ENCODE measurements at regions not wholly inside any gene's neighbourhood (a gene's known extent, or its start where the extent isn't known, plus 50 kb on each side); places are given as distances from the start of the nearest gene placed in this dataset.

DNA sequence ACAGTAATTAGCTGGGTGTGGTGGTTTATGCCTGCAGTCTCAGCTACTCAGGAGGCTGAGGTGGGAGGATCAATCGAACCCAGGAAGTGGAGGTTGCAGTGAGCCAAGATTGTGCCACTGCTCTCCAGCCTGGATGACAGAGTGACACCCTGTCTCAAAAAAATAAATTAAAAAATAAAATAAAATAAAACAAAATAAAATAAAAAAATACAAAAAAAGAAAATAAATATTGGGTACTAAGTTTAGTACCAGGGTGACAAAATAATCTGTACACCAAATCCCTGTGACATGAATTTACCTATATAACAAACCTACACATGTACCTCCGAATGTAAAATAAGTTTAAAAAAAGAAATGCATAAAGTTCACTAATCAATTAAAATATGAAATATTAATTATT, 666.0 kb upstream of the CDH18 start:
- no peak for TF ChIP-seq POLR2A (IDR thresholded peaks at IDR 0.05)
- TF ChIP-seq, protein P1, sequence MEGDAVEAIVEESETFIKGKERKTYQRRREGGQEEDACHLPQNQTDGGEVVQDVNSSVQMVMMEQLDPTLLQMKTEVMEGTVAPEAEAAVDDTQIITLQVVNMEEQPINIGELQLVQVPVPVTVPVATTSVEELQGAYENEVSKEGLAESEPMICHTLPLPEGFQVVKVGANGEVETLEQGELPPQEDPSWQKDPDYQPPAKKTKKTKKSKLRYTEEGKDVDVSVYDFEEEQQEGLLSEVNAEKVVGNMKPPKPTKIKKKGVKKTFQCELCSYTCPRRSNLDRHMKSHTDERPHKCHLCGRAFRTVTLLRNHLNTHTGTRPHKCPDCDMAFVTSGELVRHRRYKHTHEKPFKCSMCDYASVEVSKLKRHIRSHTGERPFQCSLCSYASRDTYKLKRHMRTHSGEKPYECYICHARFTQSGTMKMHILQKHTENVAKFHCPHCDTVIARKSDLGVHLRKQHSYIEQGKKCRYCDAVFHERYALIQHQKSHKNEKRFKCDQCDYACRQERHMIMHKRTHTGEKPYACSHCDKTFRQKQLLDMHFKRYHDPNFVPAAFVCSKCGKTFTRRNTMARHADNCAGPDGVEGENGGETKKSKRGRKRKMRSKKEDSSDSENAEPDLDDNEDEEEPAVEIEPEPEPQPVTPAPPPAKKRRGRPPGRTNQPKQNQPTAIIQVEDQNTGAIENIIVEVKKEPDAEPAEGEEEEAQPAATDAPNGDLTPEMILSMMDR (IDR thresholded peaks at IDR 0.05), result no peak
- no peak for TF ChIP-seq POLR2AphosphoS5 (IDR thresholded peaks at IDR 0.05)
